Mammary epithelial cell (primary cell): ENCODE measurements at regions not wholly inside any gene's neighbourhood (a gene's known extent, or its start where the extent isn't known, plus 50 kb on each side); places are given as distances from the start of the nearest gene placed in this dataset.

ENCODE experiments used
- CTCF ChIP-seq, 2 donors: IDR thresholded peaks in 1 of 2; conservative IDR thresholded peaks in 1 of 2; 2 replicates each; pipeline ENCODE4 v1.5.1; 2011 to 2012; ENCODE audit warnings: inconsistent platforms in 2 of 2, low read length in 2 of 2, mild to moderate bottlenecking in 2 of 2, control low read depth in 1 of 2, low read depth in 1 of 2; ENCODE audit not compliant: insufficient read depth in 1 of 2; ENCODE audit errors: extremely low read depth in 1 of 2
- EZH2 ChIP-seq: IDR thresholded peaks from 2 replicates; pipeline ENCODE4 v1.6.1; 2012; ENCODE audit warnings: low read length, inconsistent platforms, borderline replicate concordance

DNA sequence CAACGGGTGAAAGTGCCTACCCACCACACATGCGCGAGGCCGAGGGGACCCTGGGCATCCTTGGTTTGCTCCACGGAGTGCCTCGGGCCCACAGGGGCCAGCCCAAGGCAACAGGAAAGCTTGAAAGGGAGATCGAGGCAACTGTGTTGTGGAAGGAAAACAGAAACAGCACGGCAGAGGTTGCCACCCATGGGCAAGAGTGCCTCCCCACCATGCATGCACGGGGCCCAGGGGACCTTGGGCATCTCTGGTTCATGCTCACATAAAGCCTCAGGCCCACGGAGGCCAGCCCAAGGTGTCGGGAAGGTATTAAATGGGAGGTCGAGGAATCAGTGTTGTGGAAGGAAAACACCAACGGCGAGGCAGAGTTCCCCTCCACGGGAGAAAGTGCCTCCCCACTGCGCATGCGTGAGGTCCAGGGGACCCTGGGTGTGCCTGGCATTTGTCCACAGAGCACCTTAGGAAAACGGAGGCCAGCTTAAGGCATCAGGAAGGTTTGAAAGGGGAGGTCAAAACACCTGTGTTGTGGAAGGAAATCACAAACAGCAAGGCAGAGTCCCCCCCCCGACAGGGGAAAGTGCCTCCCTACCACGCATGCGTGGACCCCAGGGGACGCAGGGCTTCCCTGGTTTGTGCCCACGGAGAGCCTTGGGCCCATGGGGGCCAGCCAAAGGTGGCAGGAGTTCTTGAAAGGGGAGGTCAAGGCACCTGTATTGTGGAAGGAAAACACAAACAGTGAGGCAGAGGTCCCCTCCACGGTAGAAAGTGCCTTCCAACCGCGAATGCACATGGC, 367.3 kb downstream of the ALG10 start:
- TF ChIP-seq CTCF (conservative IDR thresholded peaks at IDR 0.05 in 1 of 2, IDR thresholded peaks at IDR 0.05 in 1 of 2; ENCODE audit: extremely low read depth in 1 of 2, insufficient read depth in 1 of 2, low read depth in 1 of 2, low read length in 2 of 2), result no peak
- TF ChIP-seq EZH2, result no peak
